ENCODE measurements at regions not wholly inside any gene's neighbourhood (a gene's known extent, or its start where the extent isn't known, plus 50 kb on each side); places are given as distances from the start of the nearest gene placed in this dataset.

GRCh38 chr20:12763406-12763805 is 245.4 kb upstream of the SPTLC3 start:
- FAIRE-seq: no peak

DNA sequence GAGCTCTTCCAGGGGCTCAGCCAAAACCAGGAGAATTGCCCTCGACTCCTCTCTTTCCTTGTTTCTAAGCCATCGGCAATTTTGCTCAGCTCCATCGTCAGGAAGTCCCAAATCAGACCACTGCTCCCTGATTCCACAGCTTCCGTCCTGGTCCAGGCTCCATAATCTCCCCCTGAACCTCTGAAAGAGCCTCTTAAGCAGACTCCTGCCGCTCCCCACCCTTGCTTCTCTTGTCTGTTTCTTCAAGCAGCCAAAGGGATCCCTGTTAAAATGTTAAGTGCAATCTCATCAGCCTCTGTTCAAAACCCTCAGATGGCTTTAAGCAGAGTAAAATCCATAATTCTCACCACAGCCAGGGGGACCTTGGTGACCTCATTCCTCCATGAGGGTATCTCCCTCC is 244.7 kb upstream of the SPTLC3 start:
- FAIRE-seq: no peak

DNA sequence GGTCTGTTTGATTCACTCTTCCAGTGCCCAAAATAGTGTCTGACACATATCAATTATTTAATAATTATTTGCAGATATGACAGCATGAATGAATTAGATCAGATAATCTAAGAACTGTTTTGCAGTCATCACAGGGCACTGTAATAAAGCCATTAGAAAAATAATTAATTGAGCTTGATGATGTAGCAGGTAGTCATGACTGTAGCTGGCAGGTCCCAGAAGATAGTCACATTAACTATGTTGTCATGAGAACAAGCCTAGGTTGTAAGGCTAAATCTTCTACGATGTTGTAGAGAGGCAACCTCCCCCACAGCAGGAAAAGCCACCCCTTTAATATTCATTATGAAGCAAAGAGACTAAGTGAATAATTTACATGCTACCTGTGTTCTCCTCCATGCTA is 243.9 kb upstream of the SPTLC3 start:
- no peak for FAIRE-seq

- no peak for FAIRE-seq
These were observed 234.8 kb upstream of the SPTLC3 start for GRCh38 chr20:12773936-12774335.

GRCh38 chr20:12775041-12775440 is 233.7 kb upstream of the SPTLC3 start:
- FAIRE-seq: no peak

DNA sequence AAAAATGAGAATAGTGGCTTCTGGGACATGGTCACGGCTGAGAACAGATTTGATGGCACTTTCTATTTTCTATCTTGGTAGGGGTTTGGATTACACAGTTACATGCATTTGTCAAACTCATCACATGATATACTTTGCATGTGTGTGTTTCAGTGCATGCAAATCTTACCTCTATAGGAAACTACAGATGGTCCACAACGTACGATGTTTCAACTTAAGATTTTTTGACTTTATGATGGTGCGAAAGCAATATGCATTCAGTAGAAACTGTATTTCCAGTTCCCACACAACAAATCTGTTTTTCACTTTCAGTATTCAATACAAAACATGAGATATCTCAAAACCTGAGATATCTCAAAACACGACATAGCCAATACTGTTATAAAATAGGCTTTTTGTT is 231.8 kb upstream of the SPTLC3 start:
- FAIRE-seq: no peak

DNA sequence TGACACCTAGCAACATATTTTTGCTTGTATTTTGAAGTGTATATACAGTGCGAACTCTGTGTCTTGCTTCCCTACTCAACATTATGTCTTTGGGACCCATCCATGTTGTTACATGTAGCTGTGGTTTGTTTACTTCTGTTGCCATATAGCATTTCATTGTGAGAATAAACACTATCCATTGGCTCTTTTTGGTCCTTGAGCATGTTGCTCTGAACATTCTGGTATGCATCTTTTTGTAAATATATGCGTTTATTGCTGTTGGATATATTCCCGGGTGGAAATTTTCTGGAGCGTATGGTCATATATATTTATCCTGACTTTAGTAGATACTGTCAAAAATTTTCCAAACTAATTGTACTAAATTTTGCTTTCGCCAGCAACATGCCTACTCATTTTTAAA is 222.5 kb upstream of the SPTLC3 start:
- FAIRE-seq: no peak

DNA sequence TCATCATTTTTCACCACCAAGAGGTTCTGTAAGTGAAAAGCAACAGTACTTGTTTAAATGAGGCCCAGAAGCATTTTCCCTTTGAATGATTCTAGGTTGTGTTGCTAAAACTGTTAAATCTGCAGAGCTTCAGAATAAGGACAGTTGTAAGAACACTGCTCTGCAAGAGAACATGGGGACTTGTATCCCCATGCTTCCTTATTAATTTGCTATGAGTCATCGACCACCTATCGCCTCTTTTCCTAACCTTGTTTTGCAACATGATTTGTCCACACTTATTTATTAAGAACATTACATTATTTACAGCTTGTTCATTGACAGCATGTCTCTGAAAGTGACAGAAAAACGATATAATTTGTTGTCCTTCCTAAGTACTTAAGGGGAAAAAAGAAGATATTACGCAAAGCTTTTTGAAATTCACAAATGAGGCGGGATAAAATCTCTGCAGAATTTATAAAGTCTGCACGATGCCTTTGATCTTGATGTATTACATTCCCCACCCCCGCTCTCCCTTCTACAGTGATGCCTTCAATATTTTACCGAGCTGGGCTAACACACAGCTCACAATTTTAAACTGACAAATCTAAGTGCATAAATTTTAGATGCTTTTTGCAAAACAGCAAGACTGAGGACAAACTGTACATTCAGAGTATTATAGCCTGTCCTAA is 220.0 kb upstream of the SPTLC3 start:
- FAIRE-seq: no peak

DNA sequence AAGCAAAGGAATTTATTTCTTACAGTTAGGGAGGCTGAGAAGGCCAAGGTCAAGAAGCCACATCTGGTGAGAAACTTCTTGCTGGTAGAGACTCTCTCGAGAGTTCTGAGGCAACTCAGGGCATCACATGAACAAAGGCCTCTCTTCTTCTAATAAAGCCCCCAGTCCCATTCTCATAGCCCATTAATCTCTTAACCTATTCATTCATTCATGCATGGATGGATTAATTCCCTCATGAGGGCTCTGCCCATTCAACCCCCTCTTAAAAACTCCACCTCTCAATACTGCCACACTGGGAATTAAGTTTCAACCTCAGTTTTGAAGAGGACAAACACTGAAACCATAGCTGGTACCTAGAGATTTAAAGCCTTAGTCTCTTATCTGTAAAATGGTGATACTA is 217.9 kb upstream of the SPTLC3 start:
- no peak for FAIRE-seq

DNA sequence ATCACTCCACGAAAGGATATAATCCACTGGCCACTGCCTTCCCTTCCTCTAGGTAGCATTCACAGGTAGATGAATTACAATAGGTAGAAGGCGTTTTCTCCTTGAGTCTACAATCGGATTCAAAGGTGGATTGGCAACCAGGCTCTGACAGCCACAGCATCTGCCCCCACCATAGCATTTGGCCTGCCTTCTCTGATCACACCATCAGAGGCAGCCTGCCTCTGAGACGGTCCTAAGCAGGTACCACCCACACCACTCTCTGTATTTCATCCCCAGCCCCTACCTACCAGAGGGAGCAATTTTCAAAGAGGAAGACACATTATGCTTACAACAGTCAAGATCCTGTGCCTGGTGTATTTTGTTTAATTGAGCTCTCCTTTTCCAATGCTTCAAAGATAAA is 210.5 kb upstream of the SPTLC3 start:
- FAIRE-seq: no peak

- no peak for FAIRE-seq
These were observed 200.7 kb upstream of the SPTLC3 start for GRCh38 chr20:12808006-12808567.

DNA sequence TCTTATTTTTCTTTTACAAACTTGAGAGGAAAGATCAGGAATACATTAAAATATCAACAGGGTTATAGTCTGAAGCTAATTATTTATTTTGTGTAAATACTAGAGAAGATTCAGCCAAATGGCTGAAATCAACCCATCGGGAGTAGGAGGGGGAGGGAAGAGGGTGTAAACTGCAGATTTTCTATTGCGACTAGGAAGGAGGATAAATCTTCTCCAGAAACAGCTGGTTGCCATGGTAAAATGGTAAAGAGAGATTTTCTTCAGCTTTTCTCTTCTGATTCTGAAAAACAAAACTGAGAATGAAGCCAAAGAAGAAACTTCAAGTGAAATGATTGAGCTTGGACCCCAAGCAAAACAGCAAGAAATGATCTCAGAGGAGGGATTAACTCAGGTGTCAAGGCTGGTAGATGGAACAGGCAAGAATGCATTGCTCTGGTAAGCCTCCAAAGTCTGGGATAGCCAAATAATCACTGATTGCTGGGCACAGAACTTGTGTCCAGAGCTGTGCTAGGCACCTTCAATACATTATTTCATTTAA is 193.5 kb upstream of the SPTLC3 start:
- no peak for FAIRE-seq

DNA sequence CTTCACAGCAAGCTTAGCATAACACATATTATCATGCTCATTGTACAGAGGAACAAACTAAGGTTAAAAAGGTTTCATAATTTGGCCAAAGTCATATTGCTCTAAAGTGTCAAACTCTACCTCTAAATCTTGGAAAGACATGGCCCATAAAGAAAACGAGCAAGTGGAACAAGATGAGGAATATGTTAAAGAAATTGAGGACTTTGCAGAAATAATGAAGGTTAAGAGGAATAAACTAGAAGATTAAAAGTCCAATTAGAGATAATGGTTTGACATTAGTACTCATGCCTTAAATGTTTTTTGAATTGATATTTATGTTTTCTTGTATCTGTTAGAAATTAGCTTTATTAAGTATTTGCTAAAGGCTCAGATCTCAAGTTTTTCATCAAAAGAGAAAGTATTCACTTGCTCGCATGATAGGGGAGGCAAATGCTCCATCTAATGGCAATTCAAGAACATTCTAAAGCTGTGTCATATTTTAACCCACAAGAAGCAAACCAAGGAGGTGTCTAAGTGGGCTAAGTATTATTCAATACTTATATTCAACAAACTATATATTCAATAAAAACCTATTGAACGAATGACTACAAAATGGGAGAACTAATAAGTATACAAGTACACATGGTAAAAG is 192.9 kb upstream of the SPTLC3 start:
- no peak for FAIRE-seq

GRCh38 chr20:12821249-12821648 is 187.5 kb upstream of the SPTLC3 start:
- FAIRE-seq: no peak

GRCh38 chr20:12823734-12824133 is 185.0 kb upstream of the SPTLC3 start:
- FAIRE-seq: no peak

- no peak for FAIRE-seq
These were observed 184.2 kb upstream of the SPTLC3 start for GRCh38 chr20:12824328-12825225.

GRCh38 chr20:12825226-12825595 is 183.6 kb upstream of the SPTLC3 start:
- FAIRE-seq: no peak

DNA sequence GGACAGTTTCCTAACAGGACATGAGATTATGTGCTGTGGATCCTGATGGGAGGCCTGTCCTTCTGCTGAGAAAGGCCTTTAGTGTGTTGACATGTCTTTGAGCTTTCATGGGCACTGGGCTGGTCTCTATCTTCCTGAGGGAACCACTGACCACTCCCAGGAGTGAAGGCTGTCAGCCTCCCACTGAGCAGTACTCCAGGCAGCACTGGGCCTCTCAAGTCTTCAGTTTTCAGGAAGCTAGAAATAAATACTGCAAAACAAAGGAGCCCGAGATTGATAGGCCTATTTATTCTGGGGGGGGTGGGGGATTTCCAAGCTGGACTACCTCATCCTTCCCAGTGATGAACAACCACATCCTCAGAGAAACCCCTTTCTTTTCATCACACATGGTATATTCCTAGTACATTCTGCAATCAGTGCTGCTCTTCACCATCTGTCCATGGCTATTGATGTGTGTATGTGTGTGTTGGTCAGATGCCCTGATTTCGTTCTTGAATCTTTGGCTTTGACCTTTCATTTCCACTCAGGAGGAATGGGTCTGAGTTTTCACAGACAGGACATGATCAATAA is 180.9 kb upstream of the SPTLC3 start:
- peak; percentile 27 for FAIRE-seq

DNA sequence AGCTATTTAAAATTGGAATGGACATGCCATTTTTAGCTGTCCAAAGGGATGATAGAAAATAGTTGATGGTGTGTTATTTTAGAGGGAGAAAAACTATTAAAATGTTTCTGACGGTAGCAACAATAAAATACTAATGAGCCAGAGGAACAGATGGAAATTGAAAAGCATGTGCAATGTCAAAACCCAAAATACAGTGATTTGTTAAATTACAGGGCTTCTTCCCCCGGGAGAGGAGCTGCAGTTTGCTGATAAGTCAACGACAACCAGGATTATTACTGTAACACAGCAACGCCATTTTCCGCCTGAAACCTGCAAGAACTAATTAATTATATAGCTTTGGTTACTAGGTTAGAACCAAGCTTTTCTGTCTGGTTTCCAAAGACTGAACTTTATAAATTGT is 179.6 kb upstream of the SPTLC3 start:
- FAIRE-seq: peak; percentile 99

DNA sequence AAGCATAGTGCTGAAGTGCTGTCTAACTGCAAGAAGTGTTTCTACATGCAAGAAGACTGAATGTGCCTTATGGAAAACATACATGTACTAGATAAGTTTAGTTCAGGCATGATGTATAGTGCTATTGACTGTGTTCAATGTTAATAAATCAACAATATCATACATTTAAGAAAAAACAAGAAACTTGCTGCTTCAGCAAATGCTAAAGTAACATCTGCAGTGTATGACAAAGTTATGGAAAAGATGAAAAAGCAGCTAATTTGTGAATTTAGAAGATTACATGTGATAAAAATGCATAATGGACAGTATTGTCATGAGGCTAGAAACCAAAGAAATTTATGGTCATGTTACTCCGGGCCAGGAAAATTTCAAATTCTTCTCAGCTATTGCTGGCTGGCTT is 174.9 kb upstream of the SPTLC3 start:
- FAIRE-seq: no peak

DNA sequence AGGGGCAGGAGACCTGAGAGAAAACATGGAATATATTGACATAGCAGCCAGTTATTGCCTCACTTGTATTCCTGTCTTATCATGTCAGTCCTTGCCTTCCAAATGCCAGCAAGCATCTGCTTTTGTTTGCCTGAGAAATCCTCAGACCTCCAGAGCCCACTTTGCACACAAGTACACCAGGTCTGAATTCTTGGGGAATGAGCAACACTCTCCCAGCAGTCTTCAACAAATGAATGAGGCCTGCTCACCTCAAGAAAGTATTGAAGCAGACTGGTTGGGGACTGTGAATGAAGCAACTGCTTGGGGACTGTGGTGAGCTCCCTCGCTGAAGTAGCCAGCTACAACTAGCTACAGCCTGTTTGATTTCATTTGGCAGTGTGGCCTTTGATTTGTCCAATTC is 172.8 kb upstream of the SPTLC3 start:
- no peak for FAIRE-seq

DNA sequence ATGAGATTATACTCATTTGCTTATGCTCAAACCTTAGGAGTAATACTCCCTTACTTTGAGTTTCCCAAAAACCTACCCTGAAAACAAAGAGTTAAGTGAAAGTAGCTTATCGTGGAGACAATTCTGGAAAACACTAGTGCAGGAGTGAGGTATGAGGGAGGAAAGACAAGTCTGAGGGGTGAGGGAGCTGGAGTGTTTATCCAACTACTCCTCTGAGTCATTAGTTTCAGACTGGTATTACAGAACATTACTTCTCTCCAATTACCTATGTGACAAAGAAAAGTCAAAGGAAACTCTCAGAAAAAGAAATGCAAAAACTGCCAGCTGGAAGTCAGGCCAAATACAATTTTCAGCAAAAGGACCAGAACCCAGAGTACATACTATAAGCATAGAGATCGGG is 171.1 kb upstream of the SPTLC3 start:
- no peak for FAIRE-seq

- no peak for FAIRE-seq
These were observed 170.4 kb upstream of the SPTLC3 start for GRCh38 chr20:12838261-12838866.

All from islet of Langerhans (tissue), 1 donor.